Head of caudate nucleus (tissue), 42 donors: ENCODE measurements at regions not wholly inside any gene's neighbourhood (a gene's known extent, or its start where the extent isn't known, plus 50 kb on each side); places are given as distances from the start of the nearest gene placed in this dataset.
"Not testable (repeated sequence)": the region's sequence is repeated elsewhere in the genome, so short reads cannot be mapped to it uniquely, and the experiment has no call there.

Experiments used
- DNase-seq, 42 donors: peaks; one replicate each; pipeline versions ENCODE4 v3.0.0 to v3.0.0-alpha.2; 2020 to 2021; ENCODE audit warnings: mixed read lengths in 7 of 42
- intact Hi-C: fragments of 100-400 bp; cut with DNase I; formaldehyde crosslinking; loops from one replicate; pipeline ENCODE4 v1.15.0; 2022

DNA sequence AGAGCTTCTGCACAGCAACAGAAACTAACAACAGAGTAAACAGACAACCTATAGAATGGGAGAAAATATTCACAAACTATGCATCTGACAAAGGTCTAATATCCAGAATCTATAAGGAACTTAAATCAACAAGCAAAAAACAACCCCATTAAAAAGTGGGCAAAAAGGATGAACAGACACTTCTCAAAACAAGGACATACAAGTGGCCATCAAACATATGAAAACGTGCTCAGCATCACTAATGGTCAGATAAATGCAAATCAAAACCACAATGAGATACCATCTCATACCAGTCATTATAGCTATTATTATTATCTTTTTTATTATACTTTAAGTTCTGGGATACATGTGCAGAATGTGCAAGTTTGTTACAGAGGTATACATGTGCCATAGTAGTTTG lies 252.6 kb downstream of the PTGER3 start:
- intact Hi-C loops, DNase-seq: not testable (repeated sequence)

DNA sequence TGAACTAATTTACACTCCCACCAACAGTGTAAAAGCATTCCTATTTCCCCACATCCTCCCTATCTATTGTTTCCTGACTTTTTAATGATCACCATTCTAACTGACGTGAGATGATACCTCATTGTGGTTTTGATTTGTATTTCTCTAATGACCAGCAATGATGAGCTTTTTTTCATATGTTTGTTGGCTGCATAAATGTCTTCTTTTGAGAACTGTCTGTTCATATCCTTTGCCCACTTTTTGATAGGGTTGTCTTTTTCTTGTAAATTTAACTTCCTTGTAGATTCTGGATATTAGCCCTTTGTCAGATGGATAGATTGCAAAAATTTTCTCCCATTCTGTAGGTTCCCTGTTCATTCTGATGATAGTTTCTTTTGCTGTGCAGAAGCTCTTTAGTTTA lies 251.3 kb downstream of the PTGER3 start:
- DNase-seq, intact Hi-C loops: not testable (repeated sequence)

DNA sequence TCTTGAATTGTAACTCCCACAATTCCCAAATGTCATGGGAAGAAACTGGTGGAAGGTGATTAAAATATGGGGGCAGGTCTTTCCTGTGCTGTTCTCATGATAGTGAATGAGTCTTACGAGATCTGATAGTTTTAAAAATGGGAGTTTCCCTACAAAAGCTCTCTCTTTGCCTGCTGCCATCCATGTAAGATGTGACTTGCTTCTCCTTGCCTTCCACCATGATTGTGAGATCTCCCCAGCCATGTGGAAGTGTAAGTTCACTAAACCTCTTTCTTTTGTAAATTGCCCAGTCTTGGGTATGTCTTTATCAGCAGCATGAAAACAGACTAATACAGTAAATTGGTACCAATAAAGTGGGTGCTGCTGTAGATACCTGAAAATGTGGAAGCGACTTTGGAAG lies 245.0 kb downstream of the PTGER3 start:
- DNase-seq, intact Hi-C loops: not testable (repeated sequence)

- intact Hi-C loops = no loop called here
- no peak for DNase-seq
These were observed 242.0 kb downstream of the PTGER3 start for GRCh38 chr1:70805641-70806040.

- no peak for DNase-seq
- intact Hi-C loops = no loop called here
These were observed 240.4 kb downstream of the PTGER3 start for GRCh38 chr1:70807088-70807664.

DNA sequence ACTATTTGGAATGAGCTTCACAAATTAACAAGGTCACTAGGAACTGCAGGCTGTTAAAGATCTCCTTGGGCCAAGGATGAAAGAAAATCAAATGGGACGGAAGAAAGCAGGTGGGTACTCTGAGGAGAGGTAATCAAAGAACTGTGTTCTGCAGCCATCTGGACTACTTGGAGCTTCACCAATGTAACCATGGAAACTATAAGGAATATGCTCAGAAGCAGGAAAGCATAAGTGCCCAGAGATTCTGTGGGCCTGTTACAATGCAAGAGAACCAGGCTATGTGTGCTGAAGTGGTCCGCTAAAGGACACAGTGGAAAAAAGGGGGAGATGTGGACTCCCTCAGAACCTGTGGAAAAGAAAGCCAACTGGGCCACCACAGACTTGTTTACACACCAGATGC lies 238.5 kb downstream of the PTGER3 start:
- intact Hi-C loops = no loop called here
- DNase-seq = no peak

DNA sequence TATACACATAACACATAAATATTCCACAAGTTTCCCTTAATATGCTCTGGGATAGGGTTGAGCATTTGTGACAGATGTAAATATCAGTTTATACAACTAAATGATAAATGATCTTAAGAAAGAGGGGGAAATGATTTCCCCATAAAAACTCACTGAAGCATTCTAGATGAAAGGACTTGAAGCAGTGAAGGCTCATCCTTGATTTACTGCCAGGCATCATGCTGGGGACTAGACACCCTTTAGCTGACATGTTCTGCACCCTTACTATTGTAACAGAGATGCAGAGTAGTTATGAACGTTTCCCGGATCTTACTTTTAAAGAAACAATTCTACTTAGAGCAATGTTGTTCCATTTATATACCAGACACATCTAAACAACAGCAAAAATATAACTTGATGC lies 235.8 kb downstream of the PTGER3 start:
- intact Hi-C loops = no loop called here

DNA sequence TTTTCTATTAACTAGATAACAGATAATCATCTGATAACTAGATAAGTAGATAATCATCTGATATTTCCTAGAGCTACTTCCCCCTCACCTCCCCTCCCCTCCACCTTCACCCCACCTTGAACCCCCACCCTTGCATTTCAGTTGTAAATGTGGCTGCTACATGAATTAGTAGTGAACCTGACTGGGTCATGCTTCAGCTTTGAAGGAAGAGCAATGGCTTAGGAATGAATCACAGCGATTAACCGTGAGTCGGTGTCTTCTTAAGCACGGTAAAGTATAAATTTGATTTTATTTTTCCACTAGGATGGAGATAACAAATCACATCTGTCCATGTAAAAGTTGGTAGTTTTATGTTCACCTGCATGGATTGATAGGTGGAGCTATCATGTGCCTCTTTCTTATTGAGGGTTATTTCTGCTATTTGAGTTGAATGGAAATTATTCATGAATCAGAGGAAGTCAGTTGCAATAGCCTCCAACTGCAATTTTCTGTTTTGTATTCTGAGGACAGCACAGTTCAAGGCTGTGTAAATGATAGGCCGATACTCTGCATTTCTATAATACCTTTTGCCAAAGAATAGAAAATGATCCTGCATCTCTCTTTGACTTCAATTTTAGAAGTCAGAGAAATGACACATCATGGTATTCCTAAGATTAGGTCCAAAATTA lies 235.0 kb downstream of the PTGER3 start:
- intact Hi-C loops = no loop called here
- no peak for DNase-seq

More for the DNA sequence above, 235.8 kb downstream of the PTGER3 start:
- no peak for DNase-seq

- no peak for DNase-seq
- intact Hi-C loops = no loop called here
These were observed 229.2 kb downstream of the PTGER3 start for GRCh38 chr1:70818401-70818800.

DNA sequence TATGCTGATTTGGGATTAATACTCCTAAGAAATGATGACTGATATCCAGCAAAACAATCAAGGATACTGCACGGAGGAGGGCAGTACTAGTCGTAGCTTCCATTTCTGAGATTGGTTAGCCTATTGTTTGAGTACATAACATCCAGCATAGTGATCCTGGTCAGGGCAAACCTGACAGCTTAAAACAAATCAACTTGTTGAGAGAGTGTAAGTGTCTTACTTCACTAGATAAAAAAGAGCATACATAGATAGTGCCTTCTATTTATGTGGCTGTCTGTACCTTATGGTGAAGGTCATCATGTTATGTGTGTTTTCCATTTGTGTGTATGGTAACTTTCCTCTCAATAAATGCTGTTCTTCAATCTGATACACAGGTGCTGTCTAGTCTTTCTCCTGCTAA lies 228.4 kb downstream of the PTGER3 start:
- intact Hi-C loops = no loop called here

DNA sequence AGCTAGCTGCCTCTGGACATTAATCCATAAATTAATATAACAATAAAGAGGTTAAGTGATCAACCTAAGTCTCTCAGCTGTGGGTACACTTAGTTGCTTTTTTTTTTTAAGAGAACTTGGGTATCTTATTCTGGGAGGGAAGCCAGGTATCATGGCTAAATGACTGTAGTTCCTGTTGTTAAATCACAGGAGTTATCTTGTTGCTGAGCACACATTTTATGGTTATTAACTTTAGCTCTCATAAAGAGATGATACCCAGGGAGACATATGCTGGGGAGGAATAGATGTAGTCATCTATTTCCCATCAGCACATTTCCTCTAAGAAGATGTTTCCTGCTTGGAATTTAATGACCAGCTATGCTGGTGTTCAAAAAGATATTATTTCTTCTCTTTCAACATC lies 227.8 kb downstream of the PTGER3 start:
- DNase-seq = no peak
- intact Hi-C loops = no loop called here

More for the DNA sequence above, 228.4 kb downstream of the PTGER3 start:
- DNase-seq = no peak

- intact Hi-C loops = no loop called here
These were observed 227.2 kb downstream of the PTGER3 start for GRCh38 chr1:70820396-70820795.

DNA sequence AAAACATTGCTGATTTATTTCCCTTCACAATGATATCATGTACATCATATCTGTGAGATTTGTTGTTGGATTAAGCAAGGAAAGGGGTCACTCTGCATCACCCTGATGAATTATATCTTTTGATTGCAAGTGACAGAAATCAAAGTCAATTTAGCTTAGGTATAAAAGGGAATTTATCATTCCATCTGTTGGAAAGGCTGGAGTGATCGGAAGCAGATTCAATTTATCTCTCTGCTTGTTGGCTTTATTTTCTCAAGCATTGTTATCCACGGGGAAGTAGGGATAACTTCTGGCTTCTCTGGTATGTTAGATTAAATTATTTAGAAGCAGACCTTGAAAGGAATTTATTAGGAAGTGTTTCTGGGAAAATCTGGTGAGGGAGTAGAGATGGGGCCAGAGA lies 226.6 kb downstream of the PTGER3 start:
- intact Hi-C loops = no loop called here
- DNase-seq = no peak

More at GRCh38 chr1:70820396-70820795, 227.2 kb downstream of the PTGER3 start:
- no peak for DNase-seq

DNA sequence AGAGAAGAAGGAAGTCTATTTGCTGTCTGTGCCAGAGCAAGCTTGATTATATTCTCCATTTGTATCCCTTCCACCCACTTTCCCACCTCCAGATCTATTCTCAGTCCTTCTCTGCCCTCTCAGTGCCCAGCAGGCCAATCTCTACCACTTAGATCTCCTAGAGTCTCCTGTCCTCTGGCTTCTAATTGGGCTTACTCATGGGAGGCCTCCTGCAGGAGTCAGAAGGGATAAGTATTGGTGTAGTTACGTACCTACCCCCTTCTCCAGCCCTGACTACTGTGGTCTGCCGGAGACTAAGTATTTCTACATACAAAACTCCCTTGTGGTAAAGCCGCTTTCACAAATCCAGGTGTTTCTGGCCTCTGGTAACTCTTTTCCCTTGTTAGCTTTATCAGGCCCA lies 221.2 kb downstream of the PTGER3 start:
- intact Hi-C loops = no loop called here
- no peak for DNase-seq

GRCh38 chr1:70827030-70827429 lies 220.6 kb downstream of the PTGER3 start:
- no peak for DNase-seq
- intact Hi-C loops = no loop called here

GRCh38 chr1:70828177-70828576 lies 219.4 kb downstream of the PTGER3 start:
- no peak for DNase-seq
- intact Hi-C loops = no loop called here

DNA sequence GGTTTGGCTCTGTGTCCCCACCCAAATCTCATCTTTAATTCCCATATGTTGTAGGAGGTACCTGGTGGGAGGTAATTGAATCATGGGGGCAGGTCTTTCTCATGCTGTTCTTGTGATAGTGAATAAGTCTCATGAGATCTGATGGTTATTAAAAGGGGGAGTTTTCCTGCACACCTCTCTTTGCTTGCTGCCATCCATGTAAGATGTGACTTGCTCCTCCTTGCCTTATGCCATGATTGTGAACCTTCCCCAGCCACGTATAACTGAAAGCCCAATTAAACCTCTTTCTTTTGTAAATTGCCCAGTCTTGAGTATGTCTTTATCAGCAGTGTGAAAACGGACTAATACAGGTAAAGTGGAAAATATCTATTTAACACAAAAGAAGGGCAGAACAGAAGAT lies 213.3 kb downstream of the PTGER3 start:
- intact Hi-C loops, DNase-seq: not testable (repeated sequence)

DNA sequence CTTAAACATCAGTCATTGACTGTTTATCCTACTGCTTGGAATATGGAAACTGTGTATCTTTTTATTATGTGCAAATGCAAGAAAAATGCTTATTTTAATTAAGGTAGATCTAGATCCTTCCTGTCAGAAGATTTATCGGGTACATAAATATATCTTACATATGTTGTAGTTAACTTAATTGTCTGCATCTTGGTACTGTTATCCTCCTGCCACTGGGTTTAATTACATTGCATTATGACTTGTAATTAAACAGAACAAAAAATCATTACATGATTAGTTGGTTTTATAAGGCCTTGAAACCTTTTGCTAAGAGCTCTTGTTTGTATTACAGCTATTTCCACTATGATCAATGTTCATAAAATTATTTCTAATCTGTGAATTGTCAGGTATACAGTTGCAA lies 211.2 kb downstream of the PTGER3 start:
- intact Hi-C loops = no loop called here
- no peak for DNase-seq

GRCh38 chr1:70840260-70840953 lies 207.2 kb downstream of the PTGER3 start:
- DNase-seq = no peak
- intact Hi-C loops = no loop called here

GRCh38 chr1:70842562-70842961 lies 205.1 kb downstream of the PTGER3 start:
- intact Hi-C loops = no loop called here
- DNase-seq = no peak

- intact Hi-C loops = no loop called here
- DNase-seq = no peak
These were observed 204.2 kb downstream of the PTGER3 start for GRCh38 chr1:70843452-70843851.
